ENCODE measurements at regions not wholly inside any gene's neighbourhood (a gene's known extent, or its start where the extent isn't known, plus 50 kb on each side); places are given as distances from the start of the nearest gene placed in this dataset.

DNA sequence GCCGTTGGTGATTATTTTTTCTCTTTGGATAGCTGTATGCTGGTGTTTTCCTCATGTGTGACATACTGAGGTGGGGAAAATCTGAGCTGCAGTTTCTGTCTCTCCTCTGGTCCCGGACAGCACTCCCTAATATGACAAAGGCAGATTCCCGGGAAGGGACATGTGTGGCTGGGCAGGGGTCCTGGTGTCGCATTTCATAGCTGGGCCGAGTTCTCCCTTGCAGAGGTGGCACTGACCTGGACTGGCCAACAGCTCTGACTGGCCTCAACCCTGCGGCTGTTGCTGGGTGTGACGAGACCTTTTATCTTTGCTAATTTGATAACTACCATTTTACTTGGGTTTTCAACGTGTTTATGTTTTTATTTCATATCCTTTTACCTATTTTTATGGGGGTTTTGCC lies 248.6 kb upstream of the TCERG1L start:
- no peak for DNase-seq (ENCODE audit: low read depth in 3 of 3)

- no peak for DNase-seq (ENCODE audit: low read depth in 3 of 3)
Measured at GRCh38 chr10:131560706-131561355, 249.3 kb upstream of the TCERG1L start.

DNA sequence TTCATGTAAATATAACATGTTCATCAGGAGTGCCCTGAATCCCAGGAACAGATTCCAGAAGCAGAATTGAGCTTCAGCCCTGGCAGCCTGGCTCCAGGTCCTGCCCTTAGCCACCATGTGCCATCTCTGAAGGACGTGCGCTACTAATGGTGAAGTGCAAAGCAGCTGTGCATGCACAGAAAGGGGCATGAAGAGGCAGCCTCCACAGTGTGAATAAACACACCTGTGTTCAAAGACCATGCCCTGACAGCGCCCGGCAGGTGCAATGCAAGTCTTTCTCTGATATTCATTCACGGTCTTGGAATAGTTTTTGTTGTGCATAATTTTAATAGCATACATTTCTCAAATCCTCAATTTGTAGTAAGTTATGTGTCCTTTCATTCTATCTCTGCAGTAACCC lies 250.4 kb upstream of the TCERG1L start:
- DNase-seq (ENCODE audit: low read depth in 3 of 3): no peak

DNA sequence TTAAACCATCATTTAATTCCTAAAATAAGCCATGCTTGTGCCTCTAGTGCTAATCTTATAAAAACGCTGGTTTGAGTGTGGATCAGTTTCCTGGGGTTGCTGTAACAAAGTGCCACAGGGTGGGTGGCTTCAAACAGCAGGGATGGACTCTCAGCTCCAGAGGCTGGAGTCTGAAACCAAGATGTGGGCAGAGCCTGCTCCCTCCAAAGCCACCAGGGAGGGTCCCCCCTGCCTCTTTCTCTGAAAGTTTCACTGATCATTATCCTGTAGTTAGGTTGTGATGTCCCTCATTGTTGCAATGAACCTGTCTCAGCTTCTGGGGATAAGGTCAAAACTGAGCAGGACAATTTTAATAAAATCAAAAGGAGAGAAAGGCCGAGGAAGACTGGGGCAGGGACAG lies 251.9 kb upstream of the TCERG1L start:
- DNase-seq (ENCODE audit: low read depth in 3 of 3): no peak

- DNase-seq (ENCODE audit: low read depth in 3 of 3): no peak
Measured at GRCh38 chr10:131567279-131568162, 256.0 kb upstream of the TCERG1L start.

- no peak for DNase-seq (ENCODE audit: low read depth in 3 of 3)
Measured at GRCh38 chr10:131568866-131569265, 257.3 kb upstream of the TCERG1L start.

- no peak for DNase-seq (ENCODE audit: low read depth in 3 of 3)
Measured at GRCh38 chr10:131569851-131570715, 258.6 kb upstream of the TCERG1L start.

- no peak for DNase-seq (ENCODE audit: low read depth in 3 of 3)
Measured at GRCh38 chr10:131570716-131571307, 259.3 kb upstream of the TCERG1L start.

DNA sequence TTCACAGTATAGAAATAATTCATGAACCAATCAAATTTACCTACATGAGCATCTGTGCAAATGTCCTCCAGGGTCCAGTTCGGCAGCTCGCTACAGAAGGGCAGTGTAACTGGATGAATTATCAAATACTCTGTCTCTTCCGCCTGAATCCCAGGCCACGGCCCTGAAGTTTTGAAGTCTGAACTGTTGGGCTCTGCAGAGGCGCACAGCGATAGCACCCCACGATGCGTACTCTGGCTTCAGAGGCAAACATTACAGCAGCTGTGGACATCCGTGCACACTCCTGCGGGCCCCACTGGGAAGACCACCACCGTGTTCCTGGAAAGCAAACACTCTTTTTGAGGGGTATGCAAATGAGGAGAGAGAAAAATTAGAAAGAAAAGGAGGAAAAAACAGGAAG lies 259.8 kb upstream of the TCERG1L start:
- no peak for DNase-seq (ENCODE audit: low read depth in 3 of 3)

GRCh38 chr10:131571865-131572264 lies 260.3 kb upstream of the TCERG1L start:
- DNase-seq (ENCODE audit: low read depth in 3 of 3): no peak

DNA sequence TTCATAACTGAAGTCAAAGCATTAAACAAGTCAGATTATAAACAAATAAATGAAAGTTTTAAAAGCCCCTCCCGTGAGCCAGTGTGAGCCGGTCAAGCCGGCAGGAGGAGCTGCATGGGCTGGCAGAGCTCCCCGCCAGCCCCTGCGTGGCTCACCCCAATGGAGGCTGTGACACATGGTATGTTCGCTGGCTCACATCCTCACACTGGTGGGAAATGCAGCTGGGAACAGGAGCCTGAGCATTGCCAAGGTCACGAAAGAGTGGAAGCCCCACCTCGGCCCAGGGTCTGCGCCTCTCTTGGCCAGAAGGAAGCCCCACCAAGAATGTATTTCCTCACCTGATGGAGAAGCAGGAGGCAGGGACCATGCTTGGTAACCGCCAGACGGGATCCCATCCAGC lies 261.7 kb upstream of the TCERG1L start:
- no peak for DNase-seq (ENCODE audit: low read depth in 3 of 3)

- no peak for DNase-seq (ENCODE audit: low read depth in 3 of 3)
Measured at GRCh38 chr10:131573707-131574106, 262.2 kb upstream of the TCERG1L start.

- DNase-seq (ENCODE audit: low read depth in 3 of 3): no peak
Measured at GRCh38 chr10:131574363-131574706, 262.8 kb upstream of the TCERG1L start.

- no peak for DNase-seq (ENCODE audit: low read depth in 3 of 3)
Measured at GRCh38 chr10:131574707-131575430, 263.3 kb upstream of the TCERG1L start.

DNA sequence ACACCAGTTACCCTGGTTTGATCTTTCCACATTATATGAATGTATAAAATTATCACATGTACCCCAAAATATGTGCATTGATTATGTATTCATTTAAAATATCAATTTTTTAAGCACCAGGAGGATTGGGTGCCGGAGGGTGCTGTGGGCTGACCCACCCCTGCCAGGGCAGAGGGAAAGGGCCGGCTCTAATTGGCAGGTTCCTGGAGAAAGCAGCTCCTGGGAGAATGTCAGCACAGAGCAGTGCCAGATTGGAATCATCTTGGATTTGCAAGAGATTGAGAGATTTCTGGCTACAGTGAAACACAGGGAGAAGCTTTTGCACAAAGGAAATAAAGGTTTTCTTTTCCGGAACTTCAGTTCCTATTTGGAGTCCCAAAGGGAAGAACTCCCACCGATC lies 264.4 kb upstream of the TCERG1L start:
- DNase-seq (ENCODE audit: low read depth in 3 of 3): no peak

DNA sequence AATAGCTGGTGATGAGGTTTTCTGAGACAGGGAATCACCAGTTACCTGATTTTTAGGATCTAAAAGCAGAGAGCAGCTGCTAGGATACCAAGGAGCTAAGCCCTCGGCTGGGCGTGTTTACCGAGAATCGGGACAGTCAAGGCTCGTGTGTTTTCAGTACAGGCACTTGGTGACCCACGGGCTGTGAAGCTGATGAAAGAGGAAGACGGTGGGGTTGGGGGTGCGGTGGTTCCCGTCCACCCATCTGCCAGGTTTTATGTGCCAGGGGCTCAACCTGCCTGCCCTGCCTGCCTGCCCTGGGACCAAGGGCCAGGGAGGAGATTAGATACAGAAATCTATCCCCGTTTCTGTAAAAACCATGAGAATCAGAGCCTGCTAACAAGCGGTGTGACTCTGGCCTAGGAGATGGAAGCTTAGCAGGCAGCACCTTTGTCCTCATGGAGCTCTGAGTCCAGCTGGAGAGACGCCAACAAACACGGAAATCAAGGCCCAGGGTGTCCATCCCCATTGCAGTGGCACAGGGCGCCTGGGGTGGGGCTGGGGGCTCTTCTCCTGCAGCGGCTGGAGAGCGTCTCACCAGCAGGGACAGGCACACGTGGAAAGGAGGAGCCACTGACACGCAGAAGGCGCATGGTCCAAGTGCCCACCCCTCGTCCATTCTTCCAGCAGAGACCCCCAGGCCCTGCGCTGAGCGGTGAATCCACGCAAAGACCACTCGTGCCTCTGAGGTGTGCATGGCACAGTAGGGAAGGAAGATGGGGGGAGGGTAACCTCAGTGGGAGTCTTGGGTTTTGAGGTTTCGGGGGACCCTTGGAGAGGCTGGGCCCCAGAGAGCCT lies 265.0 kb upstream of the TCERG1L start:
- DNase-seq (ENCODE audit: low read depth in 3 of 3): no peak

DNA sequence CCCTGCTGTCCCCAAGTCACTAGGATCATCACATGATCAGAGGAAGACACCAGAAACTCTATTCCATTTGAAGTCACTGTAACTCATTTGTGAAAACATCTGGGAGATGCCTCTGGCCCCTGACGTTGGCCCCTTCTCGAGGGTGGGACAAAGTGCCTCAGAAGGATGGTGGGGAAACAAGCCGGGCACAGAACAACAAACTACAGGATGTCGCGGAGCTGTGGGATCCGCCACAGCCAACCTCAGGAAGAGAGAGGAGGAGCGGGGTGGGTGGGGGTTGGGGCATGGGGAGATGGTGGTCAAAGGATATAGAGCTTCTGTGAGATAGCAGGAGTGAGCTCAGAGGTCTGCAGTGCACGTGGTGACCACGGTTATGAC lies 265.6 kb upstream of the TCERG1L start:
- no peak for DNase-seq (ENCODE audit: low read depth in 3 of 3)

DNA sequence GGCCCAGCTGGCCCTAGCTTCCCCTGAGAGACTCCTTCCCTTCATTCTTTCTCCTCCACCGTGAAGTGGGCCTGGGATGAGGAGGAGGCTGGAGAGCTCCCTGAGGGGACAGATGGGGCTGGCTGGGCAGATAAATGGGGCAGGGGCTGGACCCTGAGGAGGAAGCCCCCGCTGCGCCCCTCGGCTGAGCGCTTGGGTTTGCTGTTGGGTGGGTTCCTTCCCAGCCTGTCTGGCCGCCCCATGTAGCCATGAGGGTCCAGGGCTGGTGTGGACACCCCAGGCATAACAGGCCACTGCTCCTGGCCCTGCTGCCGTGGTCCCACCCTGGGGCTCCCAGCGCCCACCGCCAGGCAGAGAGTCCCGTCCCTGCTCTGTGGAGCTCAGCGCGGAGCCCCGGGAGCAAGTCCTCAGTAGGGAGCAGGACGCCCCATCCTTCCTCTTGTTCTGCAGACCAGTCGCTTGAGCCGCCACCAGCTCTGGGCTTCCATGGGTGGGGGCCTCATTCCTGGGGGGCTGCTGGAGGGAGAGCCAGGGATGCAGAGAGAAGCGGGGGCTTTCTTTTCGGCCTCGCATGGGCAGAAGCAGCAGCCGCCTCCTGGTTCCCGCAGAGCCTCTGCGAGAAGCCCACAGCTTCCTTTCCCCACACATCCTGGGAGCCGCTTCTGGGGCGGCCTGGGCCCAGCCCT lies 266.4 kb upstream of the TCERG1L start:
- no peak for DNase-seq (ENCODE audit: low read depth in 3 of 3)

DNA sequence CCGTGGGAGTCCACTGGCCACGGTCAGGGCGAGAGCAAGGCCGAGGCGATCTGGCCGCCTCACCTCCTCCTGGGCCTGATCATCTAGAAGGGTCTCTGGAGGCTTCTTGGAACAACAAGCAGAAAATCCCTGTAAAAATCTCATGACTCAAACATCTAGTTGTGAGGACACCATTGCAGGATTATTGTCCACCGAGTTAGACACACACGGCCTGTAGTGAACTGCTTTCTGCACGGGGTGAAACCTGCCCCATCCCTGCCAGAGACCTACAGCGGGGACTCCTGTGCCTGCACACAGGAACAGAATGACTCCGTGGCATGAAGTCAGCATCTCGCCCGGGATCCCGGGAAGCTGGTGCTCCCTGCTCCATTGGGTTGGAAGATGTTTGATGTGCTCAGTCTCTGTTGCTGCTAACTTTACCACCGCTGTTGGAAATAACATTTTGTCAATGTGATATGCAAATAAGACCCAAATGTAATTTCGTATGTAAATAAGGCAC lies 267.0 kb upstream of the TCERG1L start:
- DNase-seq (ENCODE audit: low read depth in 3 of 3): no peak

Data from stimulated activated CD4-positive, alpha-beta T cell treated with anti-CD3 and anti-CD28 coated beads, TNF-alpha, amount 100 ng/mL, for 4 hours (primary cell).